H9 (cell line): ENCODE measurements at regions not wholly inside any gene's neighbourhood (a gene's known extent, or its start where the extent isn't known, plus 50 kb on each side); places are given as distances from the start of the nearest gene placed in this dataset.

Experiments
- DNase-seq: peaks from one replicate; pipeline ENCODE4 v3.0.0-alpha.2; 2017
- H2AFZ ChIP-seq: one replicate; pipeline ENCODE4 v1.6.1; 2013; ENCODE audit warnings: mild to moderate bottlenecking, low read length, control low read depth, moderate library complexity
- H2AK5ac ChIP-seq: 2 replicates; pipeline ENCODE4 v1.6.1; 2013; ENCODE audit warnings: low read length, control low read depth, mixed read lengths; ENCODE audit not compliant: insufficient read length
- H2BK120ac ChIP-seq: one replicate; pipeline ENCODE4 v1.6.1; 2013; ENCODE audit warnings: low read depth, mild to moderate bottlenecking, low read length, control low read depth, inconsistent platforms; ENCODE audit not compliant: poor library complexity, severe bottlenecking
- H2BK12ac ChIP-seq: 2 replicates; pipeline ENCODE4 v1.6.1; 2013; ENCODE audit warnings: low read length, control low read depth, mixed read lengths, low read depth; ENCODE audit not compliant: insufficient read length
- H2BK15ac ChIP-seq: 2 replicates; pipeline ENCODE4 v1.6.1; 2013; ENCODE audit warnings: low read depth, low read length, control low read depth
- H2BK20ac ChIP-seq: one replicate; pipeline ENCODE4 v1.6.1; 2013; ENCODE audit warnings: low read depth, mild to moderate bottlenecking, low read length, control low read depth, inconsistent platforms; ENCODE audit not compliant: poor library complexity, severe bottlenecking
- H2BK5ac ChIP-seq: 2 replicates; pipeline ENCODE4 v1.6.1; 2013; ENCODE audit warnings: low read length, control low read depth, mixed read lengths; ENCODE audit not compliant: insufficient read length
- H3K14ac ChIP-seq: 2 replicates; pipeline ENCODE4 v1.6.1; 2013; ENCODE audit warnings: low read length, control low read depth; ENCODE audit not compliant: insufficient read depth
- H3K18ac ChIP-seq: 2 replicates; pipeline ENCODE4 v1.6.1; 2013; ENCODE audit warnings: low read depth, mild to moderate bottlenecking, mixed read lengths, low read length, control low read depth; ENCODE audit not compliant: insufficient read length
- H3K23ac ChIP-seq: 2 replicates; pipeline ENCODE4 v1.6.1; 2013; ENCODE audit warnings: low read length, control low read depth, mixed read lengths, low read depth; ENCODE audit not compliant: insufficient read length
- H3K23me2 ChIP-seq: 2 replicates; pipeline ENCODE4 v1.6.1; 2013; ENCODE audit warnings: low read depth, mild to moderate bottlenecking, mixed read lengths, low read length, control low read depth; ENCODE audit not compliant: insufficient read length, poor library complexity, severe bottlenecking
- H3K27ac ChIP-seq: 2 replicates; pipeline ENCODE4 v1.5.1; 2013; ENCODE audit warnings: low read length, control low read depth, mixed read lengths, low read depth; ENCODE audit not compliant: insufficient read length
- H3K27me3 ChIP-seq: 2 replicates; pipeline ENCODE4 v1.6.1; 2013; ENCODE audit warnings: low read length, control low read depth, inconsistent platforms; ENCODE audit not compliant: insufficient read depth
- H3K4ac ChIP-seq: 2 replicates; pipeline ENCODE4 v1.6.1; 2013; ENCODE audit warnings: low read depth, mild to moderate bottlenecking, control low read depth, inconsistent platforms, low read length, moderate library complexity
- H3K4me1 ChIP-seq: 2 replicates; pipeline ENCODE4 v1.6.1; 2013; ENCODE audit warnings: low read length, control low read depth, inconsistent platforms; ENCODE audit not compliant: insufficient read depth
- H3K4me2 ChIP-seq: 2 replicates; pipeline ENCODE4 v1.6.1; 2013; ENCODE audit warnings: low read length, control low read depth, mixed read lengths; ENCODE audit not compliant: insufficient read length, insufficient read depth
- H3K56ac ChIP-seq: 2 replicates; pipeline ENCODE4 v1.6.1; 2013; ENCODE audit warnings: low read depth, mild to moderate bottlenecking, mixed read lengths, low read length, control low read depth; ENCODE audit not compliant: insufficient read length
- H3K79me1 ChIP-seq: 2 replicates; pipeline ENCODE4 v1.6.1; 2013; ENCODE audit warnings: low read depth, mild to moderate bottlenecking, moderate library complexity, low read length, control low read depth, inconsistent platforms; ENCODE audit not compliant: insufficient read depth, poor library complexity, severe bottlenecking
- H3K79me2 ChIP-seq: 2 replicates; pipeline ENCODE4 v1.6.1; 2013; ENCODE audit warnings: low read length, control low read depth, inconsistent platforms; ENCODE audit not compliant: insufficient read depth
- H3K9ac ChIP-seq: 2 replicates; pipeline ENCODE4 v1.6.1; 2013; ENCODE audit warnings: low read length, control low read depth, mixed read lengths; ENCODE audit not compliant: insufficient read length; ENCODE audit errors: extremely low read depth
- H3K9me3 ChIP-seq: one replicate; pipeline ENCODE4 v1.6.1; 2013; ENCODE audit warnings: low read depth, low read length, inconsistent platforms; ENCODE audit not compliant: control insufficient read depth
- H3T11ph ChIP-seq: one replicate; pipeline ENCODE4 v1.6.1; 2013; ENCODE audit warnings: mild to moderate bottlenecking, low read length, control low read depth, inconsistent platforms
- H4K20me1 ChIP-seq: one replicate; pipeline ENCODE4 v1.6.1; 2013; ENCODE audit not compliant: control insufficient read depth, insufficient read length, insufficient read depth
- H4K5ac ChIP-seq: 2 replicates; pipeline ENCODE4 v1.6.1; 2013; ENCODE audit warnings: low read depth, mild to moderate bottlenecking, mixed read lengths, low read length, control low read depth; ENCODE audit not compliant: insufficient read length
- H4K8ac ChIP-seq: replicated peaks from 2 replicates; pipeline ENCODE4 v1.6.1; 2013; ENCODE audit warnings: low read length, control low read depth, mixed read lengths, low read depth; ENCODE audit not compliant: insufficient read length
- H4K91ac ChIP-seq: 2 replicates; pipeline ENCODE4 v1.6.1; 2013; ENCODE audit warnings: low read depth, mild to moderate bottlenecking, moderate library complexity, mixed read lengths, low read length, control low read depth; ENCODE audit not compliant: insufficient read length
- H3K27ac Mint-ChIP-seq, 3 experiments: 2 replicates in 2 of 3; 3 replicates in 1 of 3; pipeline ENCODE4 v1.8.0; 2020 to 2021; ENCODE audit warnings: mixed read lengths in 3 of 3, mild to moderate bottlenecking in 1 of 3, moderate library complexity in 1 of 3
- H3K27me3 Mint-ChIP-seq: 2 replicates; pipeline ENCODE4 v1.8.0; 2021; ENCODE audit warnings: low read depth, mild to moderate bottlenecking, moderate library complexity, mixed read lengths
- H3K36me3 Mint-ChIP-seq, 3 experiments: 2 replicates in 2 of 3; 3 replicates in 1 of 3; pipeline ENCODE4 v1.8.0; 2020 to 2021; ENCODE audit warnings: low read depth in 3 of 3, mixed read lengths in 3 of 3; ENCODE audit not compliant: insufficient read depth in 1 of 3
- H3K4me1 Mint-ChIP-seq, 2 experiments: 2 replicates each; pipeline ENCODE4 v1.8.0; 2020; ENCODE audit warnings: mixed read lengths in 2 of 2
- H3K4me3 Mint-ChIP-seq, 2 experiments: 2 replicates in 1 of 2; 3 replicates in 1 of 2; pipeline ENCODE4 v1.8.0; 2020 to 2021; ENCODE audit warnings: mild to moderate bottlenecking in 2 of 2, mixed read lengths in 2 of 2, moderate library complexity in 1 of 2
- H3K9me3 Mint-ChIP-seq, 2 experiments: 2 replicates in 1 of 2; 3 replicates in 1 of 2; pipeline ENCODE4 v1.8.0; 2020; ENCODE audit warnings: mild to moderate bottlenecking in 2 of 2, mixed read lengths in 2 of 2, moderate library complexity in 1 of 2
- CTCF ChIP-seq: fragments of 200-600 bp; sonication (generic); conservative IDR thresholded peaks from 3 replicates; pipeline ENCODE4 v1.8.0; 2021; ENCODE audit warnings: antibody characterized with exemption, mild to moderate bottlenecking
- WGBS: extraction: QIAGEN DNeasy Blood & Tissue Kit; methylation state at CpG from one replicate; pipeline ENCODE4 v1.1.7; 2013; ENCODE audit warnings: missing lambda C conversion rate, low lambda C conversion rate, mixed read lengths; ENCODE audit not compliant: insufficient read length; ENCODE audit errors: extremely low coverage; 5-methylcytosine and 5-hydroxymethylcytosine counted together

GRCh38 chr6:169048185-169048864 lies 205.3 kb downstream of the THBS2 start:
- Histone ChIP-seq H3K23ac (no peak overlapping the region), H3T11ph (no peak overlapping the region), H3K18ac (no peak overlapping the region), H2BK20ac (no peak overlapping the region), H3K23me2 (no peaks in the 10 kb centered on the region), H2BK120ac (no peak overlapping the region), H3K4ac (no peak overlapping the region), H3K79me1 (no peaks in the 10 kb centered on the region), H3K9me3 (no peaks in the 10 kb centered on the region), H4K8ac (no peak overlapping the region), H2AFZ (no peak overlapping the region), H3K27ac (no peak overlapping the region), H3K4me1 (no peaks in the 10 kb centered on the region), H3K4me2 (no peak overlapping the region), H4K20me1 (no peaks in the 10 kb centered on the region), H3K56ac (no peak overlapping the region), H3K79me2 (no peaks in the 10 kb centered on the region), H4K91ac (no peak overlapping the region), H2BK15ac (no peak overlapping the region), H2AK5ac (no peak overlapping the region), H2BK12ac (no peak overlapping the region), H2BK5ac (no peak overlapping the region), H3K27me3 (no peaks in the 10 kb centered on the region), H3K14ac (no peak overlapping the region), H4K5ac (no peak overlapping the region), H3K9ac (no peak overlapping the region)
- Mint-ChIP-seq H3K36me3 (no peaks in the 10 kb centered on the region), H3K4me3 (no peak overlapping the region), H3K4me1 (no peaks in the 10 kb centered on the region), H3K27me3 (peaks cover 3% of the 10 kb centered on the region), H3K9me3 (no peaks in the 10 kb centered on the region; a peak in 2 of 5 replicates), H3K27ac (no peak overlapping the region)
- TF ChIP-seq CTCF: no peak
- no CpG with 5 or more reads among the region's 18 CpGs for WGBS
- no peak for DNase-seq
